A549 (cell line): ENCODE measurements at regions not wholly inside any gene's neighbourhood (a gene's known extent, or its start where the extent isn't known, plus 50 kb on each side); places are given as distances from the start of the nearest gene placed in this dataset.

ENCODE experiments used
- ATAC-seq, 2 experiments: fragments of 200-7000 bp in 1 of 2; fragments of >200 bp in 1 of 2; cut with Nextera tagmentation in 1 of 2; cut with Tn5 transposase in 1 of 2; 3 replicates each; pipeline versions ENCODE4 v1.8.0 to v1.9.1; 2018 to 2020; ENCODE audit warnings: mild to moderate bottlenecking in 1 of 2, moderate library complexity in 1 of 2
- CTCF ChIA-PET: fragments of 300-600 bp; sonication (Branson Sonifier 250); formaldehyde crosslinking; extraction: SDS; loops from one replicate; lab custom pipeline; 2021; ENCODE audit warnings: antibody characterized with exemption, inconsistent platforms; lab: Yijun Ruan, JAX
- POLR2A ChIA-PET: fragments of 350-600 bp; formaldehyde crosslinking; extraction: SDS; loops from one replicate; lab custom pipeline; 2021; ENCODE audit warnings: antibody characterized with exemption, inconsistent platforms; lab: Yijun Ruan, JAX
- DNase-seq, 2 experiments: peaks; one replicate each; pipeline versions ENCODE4 v3.0.0 to v3.0.0-alpha.2; 2011 to 2016; ENCODE audit warnings: low read depth in 1 of 2, low spot score in 1 of 2
- FAIRE-seq: peaks from 2 replicates; lab custom pipeline; 2011; peaks lifted over from hg19 to GRCh38; lab: Jason Lieb, UNC
- H3K27ac ChIP-seq, 2 experiments: fragments of >200 bp; sonication (Bioruptor Twin); formaldehyde crosslinking; 3 replicates each; pipeline ENCODE4 v1.5.1; 2016 to 2017
- H3K4me1 ChIP-seq: fragments of >200 bp; sonication (Bioruptor Twin); formaldehyde crosslinking; 3 replicates; pipeline ENCODE4 v1.6.1; 2016
- H3K4me2 ChIP-seq: fragments of >200 bp; sonication (Bioruptor Twin); formaldehyde crosslinking; 3 replicates; pipeline ENCODE4 v1.6.1; 2016
- H3K4me3 ChIP-seq: fragments of >200 bp; sonication (Bioruptor Twin); formaldehyde crosslinking; 3 replicates; pipeline ENCODE4 v1.5.1; 2016
- H3K9me3 ChIP-seq: fragments of >200 bp; sonication (Bioruptor Twin); formaldehyde crosslinking; 3 replicates; pipeline ENCODE4 v1.6.1; 2016
- CBX2 ChIP-seq: fragments of 200-600 bp; sonication (generic); IDR thresholded peaks from 2 replicates; pipeline ENCODE4 v1.6.1; 2016; ENCODE audit warnings: low read depth, mild to moderate bottlenecking, borderline replicate concordance
- CBX8 ChIP-seq: fragments of 200-600 bp; sonication (generic); IDR thresholded peaks from 2 replicates; pipeline ENCODE4 v1.6.1; 2016
- CEBPB ChIP-seq, 2 experiments: fragments of >200 bp in 1 of 2; sonication (Bioruptor Twin) in 1 of 2; formaldehyde crosslinking in 1 of 2; IDR thresholded peaks; 2 replicates each; pipeline ENCODE4 v1.6.1; 2012 to 2016
- EP300 ChIP-seq, 2 experiments: fragments of >200 bp; sonication (Bioruptor Twin); formaldehyde crosslinking; IDR thresholded peaks; 2 replicates in 1 of 2; 3 replicates in 1 of 2; pipeline ENCODE4 v1.6.1; 2016 to 2017
- HDAC2 ChIP-seq: fragments of 200-600 bp; sonication (generic); IDR thresholded peaks from 2 replicates; pipeline ENCODE4 v1.6.1; 2016
- HOXA7 ChIP-seq: fragments of 250-450 bp; sonication (Bioruptor Pico); IDR thresholded peaks from 2 replicates; pipeline ENCODE4 v1.5.0; 2020; ENCODE audit warnings: mild to moderate bottlenecking, moderate library complexity
- HOXB13 ChIP-seq: fragments of 250-450 bp; sonication (Bioruptor Pico); IDR thresholded peaks from 2 replicates; pipeline ENCODE4 v1.5.0; 2020; ENCODE audit warnings: low read depth, mild to moderate bottlenecking, moderate library complexity
- JUN ChIP-seq, 2 experiments: fragments of >200 bp; sonication (Bioruptor Twin); formaldehyde crosslinking; IDR thresholded peaks; 2 replicates in 1 of 2; 3 replicates in 1 of 2; pipeline ENCODE4 v1.6.1; 2016 to 2017
- KDM1A ChIP-seq: fragments of 200-600 bp; sonication (generic); IDR thresholded peaks from 2 replicates; pipeline ENCODE4 v1.6.1; 2016; ENCODE audit warnings: low read depth, mild to moderate bottlenecking
- KDM5A ChIP-seq: fragments of 200-600 bp; sonication (generic); IDR thresholded peaks from 2 replicates; pipeline ENCODE4 v1.6.1; 2016; ENCODE audit warnings: antibody characterized with exemption, mild to moderate bottlenecking
- MYC ChIP-seq: IDR thresholded peaks from 2 replicates; pipeline ENCODE4 v1.6.1; 2012; ENCODE audit warnings: mild to moderate bottlenecking, inconsistent platforms, low read length, improper control_type of control experiment, borderline replicate concordance
- NFE2L2 ChIP-seq: fragments of 150-350 bp; conservative IDR thresholded peaks from 2 replicates; pipeline ENCODE4 v1.6.1; 2014; ENCODE audit warnings: low read length
- NPAS2 ChIP-seq: fragments of 250-450 bp; sonication (Bioruptor Pico); IDR thresholded peaks from 2 replicates; pipeline ENCODE4 v1.8.0; 2022; ENCODE audit warnings: mild to moderate bottlenecking, moderate library complexity, borderline replicate concordance
- PHF8 ChIP-seq: fragments of 200-600 bp; sonication (generic); IDR thresholded peaks from 2 replicates; pipeline ENCODE4 v1.6.1; 2016; ENCODE audit warnings: low read depth, mild to moderate bottlenecking, antibody characterized with exemption, moderate library complexity, borderline replicate concordance
- POLR2A ChIP-seq: IDR thresholded peaks from 2 replicates; pipeline ENCODE4 v1.6.1; 2012; ENCODE audit warnings: mild to moderate bottlenecking, low read length
- POLR2AphosphoS2 ChIP-seq: conservative IDR thresholded peaks from 2 replicates; pipeline ENCODE4 v1.6.1; 2012; ENCODE audit warnings: low read length, improper control_type of control experiment, inconsistent platforms
- RARB ChIP-seq: fragments of 250-450 bp; sonication (Bioruptor Pico); IDR thresholded peaks from 2 replicates; pipeline ENCODE4 v1.8.0; 2021; ENCODE audit warnings: mild to moderate bottlenecking, moderate library complexity
- RCOR1 ChIP-seq: fragments of 150-350 bp; IDR thresholded peaks from 2 replicates; pipeline ENCODE4 v1.6.1; 2014; ENCODE audit warnings: antibody characterized with exemption, low read length, low read depth
- RNF2 ChIP-seq: fragments of 200-600 bp; sonication (generic); IDR thresholded peaks from 2 replicates; pipeline ENCODE4 v1.6.1; 2016; ENCODE audit warnings: low read depth, mild to moderate bottlenecking, antibody characterized with exemption, moderate library complexity, borderline replicate concordance
- SREBF2 ChIP-seq: fragments of 450-650 bp; IDR thresholded peaks from 2 replicates; pipeline ENCODE4 v1.6.1; 2014; ENCODE audit warnings: mild to moderate bottlenecking, moderate library complexity
- TFCP2L1 ChIP-seq: fragments of 250-450 bp; sonication (Bioruptor Pico); IDR thresholded peaks from 2 replicates; pipeline ENCODE4 v1.5.0; 2021; ENCODE audit warnings: mild to moderate bottlenecking
- ZC3H11A ChIP-seq: fragments of 450-650 bp; IDR thresholded peaks from 2 replicates; pipeline ENCODE4 v1.6.1; 2014; ENCODE audit warnings: antibody characterized with exemption, mild to moderate bottlenecking
- ZFP36 ChIP-seq: fragments of 450-650 bp; IDR thresholded peaks from 2 replicates; pipeline ENCODE4 v1.6.1; 2014; ENCODE audit warnings: borderline replicate concordance; ENCODE audit not compliant: partially characterized antibody
- ZNF302 ChIP-seq: fragments of 250-450 bp; sonication (Bioruptor Pico); IDR thresholded peaks from 2 replicates; pipeline ENCODE4 v1.9.0; 2021; ENCODE audit warnings: inconsistent platforms, mild to moderate bottlenecking, moderate library complexity
- WGBS: methylation state at CpG from one replicate; pipeline ENCODE4 v1.1.6; 2017; ENCODE audit errors: missing lambda C conversion rate; 5-methylcytosine and 5-hydroxymethylcytosine counted together
- TF ChIP-seq, protein P1 (sequence below): fragments of 150-350 bp; IDR thresholded peaks from 2 replicates; pipeline ENCODE4 v1.6.1; 2014; ENCODE audit warnings: low read depth, mild to moderate bottlenecking, low read length
- TF ChIP-seq, protein P2 (sequence below): IDR thresholded peaks from 2 replicates; pipeline ENCODE4 v1.6.1; 2012; ENCODE audit warnings: low read depth, borderline replicate concordance
- TF ChIP-seq, protein P3 (sequence below): fragments of 450-650 bp; IDR thresholded peaks from 2 replicates; pipeline ENCODE4 v1.6.1; 2014; ENCODE audit warnings: antibody characterized with exemption
- TF ChIP-seq, protein P4 (sequence below): fragments of >200 bp; sonication (Bioruptor Twin); formaldehyde crosslinking; IDR thresholded peaks from 2 replicates; pipeline ENCODE4 v1.6.1; 2016

DNA sequence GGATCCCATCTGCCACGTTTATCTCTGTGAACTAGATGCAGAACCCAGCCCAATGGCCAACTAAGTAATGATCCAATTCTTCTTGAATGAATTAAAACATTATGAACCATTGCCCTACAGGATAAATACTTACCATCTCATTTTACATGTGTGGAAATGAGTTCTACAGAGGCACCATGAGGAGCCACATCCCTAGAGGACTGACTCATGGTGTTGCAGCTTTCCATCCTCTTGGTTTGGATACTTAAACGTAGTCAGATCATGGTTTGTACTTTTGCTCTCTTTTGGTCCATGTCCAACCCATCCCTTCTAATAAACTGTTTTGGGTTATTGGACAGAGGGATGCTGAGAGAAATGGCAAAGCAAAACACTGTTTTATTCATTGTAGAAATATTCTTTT lies 484.8 kb downstream of the EBF1 start:
- H3K9me3 ChIP-seq: no peaks in the 10 kb centered on the region
- no peak overlapping the region for H3K27ac ChIP-seq
- DNase-seq (no peak), FAIRE-seq (no peak), ATAC-seq (no peak)
- H3K4me3 ChIP-seq: no peak overlapping the region
- POLR2A ChIA-PET: no interaction called here
- CTCF ChIA-PET: no interaction called here
- no peak overlapping the region for H3K4me2 ChIP-seq
- no peak for TF ChIP-seq CBX8
- TF ChIP-seq, protein P1, sequence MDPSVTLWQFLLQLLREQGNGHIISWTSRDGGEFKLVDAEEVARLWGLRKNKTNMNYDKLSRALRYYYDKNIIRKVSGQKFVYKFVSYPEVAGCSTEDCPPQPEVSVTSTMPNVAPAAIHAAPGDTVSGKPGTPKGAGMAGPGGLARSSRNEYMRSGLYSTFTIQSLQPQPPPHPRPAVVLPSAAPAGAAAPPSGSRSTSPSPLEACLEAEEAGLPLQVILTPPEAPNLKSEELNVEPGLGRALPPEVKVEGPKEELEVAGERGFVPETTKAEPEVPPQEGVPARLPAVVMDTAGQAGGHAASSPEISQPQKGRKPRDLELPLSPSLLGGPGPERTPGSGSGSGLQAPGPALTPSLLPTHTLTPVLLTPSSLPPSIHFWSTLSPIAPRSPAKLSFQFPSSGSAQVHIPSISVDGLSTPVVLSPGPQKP: no peak
- TF ChIP-seq, all 56 proteins: peak for 0
- 0% methylated on average over 2 of the region's 2 CpGs for WGBS
- no peaks in the 10 kb centered on the region for H3K4me1 ChIP-seq

DNA sequence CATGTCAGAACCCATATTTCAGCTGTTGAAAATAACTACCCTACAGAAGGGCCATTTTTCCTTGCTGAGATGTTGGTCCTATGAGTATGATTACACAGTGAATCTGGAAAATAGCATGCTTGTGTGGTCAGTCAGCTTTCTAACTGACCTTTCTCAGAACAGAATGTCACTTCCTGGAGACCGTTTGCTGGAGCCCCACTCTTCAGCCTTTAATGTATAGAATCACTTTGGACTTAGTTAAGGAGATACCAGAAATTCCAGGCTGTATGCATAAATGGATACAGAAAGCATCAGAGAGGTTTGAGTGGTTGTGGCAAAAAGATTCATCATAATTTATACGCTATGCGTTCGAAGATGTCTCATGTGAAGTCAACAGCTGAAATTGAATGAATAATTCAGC lies 488.1 kb downstream of the EBF1 start:
- ChIA-PET POLR2A (no interaction called here), CTCF (no interaction called here)
- FAIRE-seq (no peak), DNase-seq (no peak), ATAC-seq (no peak)
- Histone ChIP-seq H3K4me3 (no peak overlapping the region), H3K9me3 (no peaks in the 10 kb centered on the region), H3K4me2 (no peak overlapping the region), H3K27ac (no peak overlapping the region), H3K4me1 (no peaks in the 10 kb centered on the region)
- WGBS: 65% methylated on average over 4 of the region's 4 CpGs
- TF ChIP-seq RNF2: no peak
- no peak for TF ChIP-seq NPAS2
- TF ChIP-seq PHF8: no peak
- no peak for TF ChIP-seq KDM1A
- TF ChIP-seq ZC3H11A: no peak
- TF ChIP-seq, protein P2, sequence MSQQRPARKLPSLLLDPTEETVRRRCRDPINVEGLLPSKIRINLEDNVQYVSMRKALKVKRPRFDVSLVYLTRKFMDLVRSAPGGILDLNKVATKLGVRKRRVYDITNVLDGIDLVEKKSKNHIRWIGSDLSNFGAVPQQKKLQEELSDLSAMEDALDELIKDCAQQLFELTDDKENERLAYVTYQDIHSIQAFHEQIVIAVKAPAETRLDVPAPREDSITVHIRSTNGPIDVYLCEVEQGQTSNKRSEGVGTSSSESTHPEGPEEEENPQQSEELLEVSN: no peak
- TF ChIP-seq, protein P3, sequence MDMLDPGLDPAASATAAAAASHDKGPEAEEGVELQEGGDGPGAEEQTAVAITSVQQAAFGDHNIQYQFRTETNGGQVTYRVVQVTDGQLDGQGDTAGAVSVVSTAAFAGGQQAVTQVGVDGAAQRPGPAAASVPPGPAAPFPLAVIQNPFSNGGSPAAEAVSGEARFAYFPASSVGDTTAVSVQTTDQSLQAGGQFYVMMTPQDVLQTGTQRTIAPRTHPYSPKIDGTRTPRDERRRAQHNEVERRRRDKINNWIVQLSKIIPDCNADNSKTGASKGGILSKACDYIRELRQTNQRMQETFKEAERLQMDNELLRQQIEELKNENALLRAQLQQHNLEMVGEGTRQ: no peak
- no peak for TF ChIP-seq JUN (IDR thresholded peaks at IDR 0.05)
- TF ChIP-seq EP300 (IDR thresholded peaks at IDR 0.05): no peak
- TF ChIP-seq NFE2L2: no peak
- TF ChIP-seq RARB: no peak
- no peak for TF ChIP-seq CEBPB (IDR thresholded peaks at IDR 0.05)
- no peak for TF ChIP-seq POLR2A
- no peak for TF ChIP-seq POLR2AphosphoS2
- no peak for TF ChIP-seq HDAC2

DNA sequence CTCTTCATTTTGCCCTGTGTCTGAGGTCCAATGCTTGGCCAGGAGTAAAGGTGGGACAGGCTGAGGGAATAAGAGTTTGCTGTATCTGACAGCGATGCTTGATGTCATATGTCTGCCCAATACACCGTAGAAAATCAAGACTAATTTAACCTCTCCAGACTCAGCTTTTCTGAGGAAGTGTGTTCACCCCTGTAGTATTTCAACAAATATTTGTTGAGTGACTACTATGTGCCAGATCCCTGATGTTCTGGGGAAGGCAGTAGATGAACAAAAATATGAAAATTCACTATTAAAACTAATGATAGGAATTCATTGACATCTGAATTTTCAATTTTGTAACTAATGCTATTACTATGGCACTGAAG lies 489.7 kb downstream of the EBF1 start:
- ATAC-seq: no peak
- no peak overlapping the region for H3K4me2 ChIP-seq
- H3K4me1 ChIP-seq: no peaks in the 10 kb centered on the region
- no peak overlapping the region for H3K27ac ChIP-seq
- H3K4me3 ChIP-seq: no peak overlapping the region
- ChIA-PET POLR2A (no interaction called here), CTCF (no interaction called here)
- TF ChIP-seq RARB (no peak), SREBF2 (no peak), KDM5A (no peak), CBX2 (no peak), HOXB13 (CRISPR knock-in tag) (no peak), ZFP36 (no peak), TFCP2L1 (no peak), MYC (no peak), RCOR1 (no peak), ZNF302 (CRISPR knock-in tag) (no peak), RNF2 (no peak), HOXA7 (CRISPR knock-in tag) (no peak)
- TF ChIP-seq, protein P4, sequence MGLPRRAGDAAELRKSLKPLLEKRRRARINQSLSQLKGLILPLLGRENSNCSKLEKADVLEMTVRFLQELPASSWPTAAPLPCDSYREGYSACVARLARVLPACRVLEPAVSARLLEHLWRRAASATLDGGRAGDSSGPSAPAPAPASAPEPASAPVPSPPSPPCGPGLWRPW: no peak
- TF ChIP-seq, protein P3: no peak
- no peaks in the 10 kb centered on the region for H3K9me3 ChIP-seq
- FAIRE-seq: no peak
- 52% methylated on average over 2 of the region's 2 CpGs for WGBS
- DNase-seq: no peak
